ENCODE measurements at regions not wholly inside any gene's neighbourhood (a gene's known extent, or its start where the extent isn't known, plus 50 kb on each side); places are given as distances from the start of the nearest gene placed in this dataset.

- intact Hi-C loops (cut with micrococcal nuclease) (no loop called here), dilution Hi-C loops (cut with MboI; ENCODE audit: extremely low pct_ligation_motif_present, low sequenced_read_pairs) (no loop called here)
- DNase-seq (ENCODE audit: low read depth, low spot score) (no peak), FAIRE-seq (no peak)
- Histone ChIP-seq H3K4me3 (replicated peaks in 1 of 3; ENCODE audit: insufficient read depth in 1 of 3, low read depth in 1 of 3, low read length in 3 of 3) (no peak overlapping the region), H4K20me1 (replicated peaks; ENCODE audit: control insufficient read depth, extremely low read depth, insufficient read depth, low read length) (no peaks in the 10 kb centered on the region), H3K4me2 (ENCODE audit: insufficient read depth, low read length) (no peak overlapping the region), H3K36me3 (ENCODE audit: control insufficient read depth in 2 of 2, extremely low read depth in 1 of 2, insufficient read depth in 2 of 2, low read length in 2 of 2) (no peaks in the 10 kb centered on the region), H2AFZ (ENCODE audit: low read depth, low read length) (no peak overlapping the region), H3K4me1 (ENCODE audit: control insufficient read depth, extremely low read depth, insufficient read depth, low read length) (no peaks in the 10 kb centered on the region), H3K79me2 (ENCODE audit: control insufficient read depth, insufficient read depth, low read length) (no peaks in the 10 kb centered on the region), H3K27me3 (ENCODE audit: control insufficient read depth in 2 of 2, insufficient read depth in 2 of 2, low read length in 2 of 2) (no peaks in the 10 kb centered on the region), H3K9me3 (replicated peaks; ENCODE audit: control insufficient read depth, insufficient read depth, low read length) (no peaks in the 10 kb centered on the region), H3K9ac (replicated peaks; ENCODE audit: extremely low read depth, insufficient read depth, low read length) (no peak overlapping the region), H3K9me1 (replicated peaks; ENCODE audit: control insufficient read depth, extremely low read depth, insufficient read depth, low read length) (no peaks in the 10 kb centered on the region), H3K27ac (ENCODE audit: insufficient read depth, low read depth, low read length) (no peak overlapping the region)
- ChIA-PET CTCF (interaction anchor here (1.4 kb wide), 1 partner anchor 9 kb away, joined by 3 read pairs; no protein-coding TSS in a partner anchor), POLR2A (no interaction called here)
- no peak for TF ChIP-seq MAX (IDR thresholded peaks at IDR 0.05; ENCODE audit: insufficient read depth, insufficient read length)
- TF ChIP-seq CTCF (IDR thresholded peaks at IDR 0.05; ENCODE audit: extremely low read depth in 1 of 2, insufficient read depth in 1 of 2, low read depth in 1 of 2, low read length in 2 of 2): no peak
- TF ChIP-seq FOS (IDR thresholded peaks at IDR 0.05; ENCODE audit: borderline replicate concordance, insufficient read depth, low read length): no peak
- TF ChIP-seq GATA2 (IDR thresholded peaks at IDR 0.05; ENCODE audit: insufficient read depth, insufficient read length, low read depth, low read length): no peak
- no peak for TF ChIP-seq POLR2A (IDR thresholded peaks at IDR 0.05; ENCODE audit: low read depth, low read length)
- no peak for TF ChIP-seq POLR2AphosphoS5 (IDR thresholded peaks at IDR 0.05; ENCODE audit: insufficient read depth, low read depth, low read length)
- TF ChIP-seq MYC (IDR thresholded peaks at IDR 0.05; ENCODE audit: low read depth, low read length): no peak
- no peak for TF ChIP-seq JUN (IDR thresholded peaks at IDR 0.05; ENCODE audit: borderline replicate concordance, insufficient read depth, insufficient read length, low read depth)
- TF ChIP-seq EZH2 (IDR thresholded peaks at IDR 0.05; ENCODE audit: borderline replicate concordance, low read depth, low read length, severe bottlenecking): no peak
- BruUV-seq (replicated peaks): no TSS peak
Measured at GRCh38 chr1:186518395-186518794, 57.5 kb upstream of the PDC start.
